HG03558 (cell line): ENCODE measurements at regions not wholly inside any gene's neighbourhood (a gene's known extent, or its start where the extent isn't known, plus 50 kb on each side); places are given as distances from the start of the nearest gene placed in this dataset.

Experiments used
- ATAC-seq: cut with Tn5 transposase; IDR thresholded peaks from one replicate; pipeline ENCODE4 v1.9.1; 2021; ENCODE audit warnings: moderate number of reproducible peaks; ENCODE audit not compliant: unreplicated experiment; ENCODE audit errors: extremely low read depth

DNA sequence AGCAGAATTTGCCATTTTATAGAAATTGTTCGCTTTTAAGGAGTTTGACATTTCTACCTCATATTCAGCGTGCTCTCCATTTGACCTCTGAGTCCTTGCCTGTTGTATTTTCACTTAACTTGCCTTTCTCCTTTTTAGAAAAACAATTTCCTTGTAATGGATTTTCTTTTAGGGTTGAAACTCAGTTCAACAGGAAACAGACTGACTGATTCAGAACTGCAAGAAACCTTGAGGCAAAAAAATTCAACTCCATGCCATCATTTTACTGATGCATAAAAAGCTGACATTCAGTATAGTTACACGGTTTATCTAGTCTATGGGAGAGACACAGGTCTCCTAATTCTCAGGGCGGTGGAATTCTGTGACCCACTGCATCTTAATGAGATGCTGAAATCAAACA, 59.8 kb downstream of the MRPS30 start:
- ATAC-seq, result no peak

DNA sequence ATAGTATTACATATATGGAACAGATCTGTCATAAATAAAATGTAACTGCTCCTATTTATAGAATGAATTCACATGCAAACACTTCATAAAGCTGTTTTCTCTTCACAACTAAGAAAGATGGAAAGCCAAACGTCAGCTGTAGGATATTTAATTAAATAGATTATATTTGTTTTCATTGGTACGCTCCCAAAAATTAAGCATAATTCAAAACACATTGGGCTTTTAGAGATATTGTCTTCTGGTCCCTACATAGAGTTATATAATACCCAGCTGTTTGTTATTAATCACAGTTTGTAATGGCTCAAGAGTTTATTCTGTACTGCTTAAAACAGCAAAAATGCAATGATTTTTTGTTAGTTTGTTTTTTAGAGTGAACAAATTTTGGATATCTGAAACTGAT, 61.2 kb downstream of the MRPS30 start:
- ATAC-seq, result no peak

DNA sequence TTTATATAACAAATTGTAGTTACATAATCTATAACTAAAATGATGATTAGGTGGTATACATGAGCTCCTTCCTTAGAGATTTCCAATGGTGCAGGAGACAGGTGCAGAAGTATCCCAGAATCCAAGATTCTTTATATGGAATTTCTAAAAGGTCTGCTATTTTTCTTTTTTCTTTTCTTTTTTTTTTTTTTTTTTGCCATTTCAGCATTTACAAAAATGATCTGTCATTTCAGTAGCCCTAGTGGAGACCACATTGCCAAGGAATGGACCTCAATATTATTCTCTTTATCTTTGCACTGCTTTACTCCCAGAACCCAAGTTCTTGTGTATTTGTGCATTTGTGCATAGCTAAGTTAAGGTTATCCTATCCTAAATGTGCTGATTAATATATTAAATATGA, 61.7 kb downstream of the MRPS30 start:
- ATAC-seq, result no peak

DNA sequence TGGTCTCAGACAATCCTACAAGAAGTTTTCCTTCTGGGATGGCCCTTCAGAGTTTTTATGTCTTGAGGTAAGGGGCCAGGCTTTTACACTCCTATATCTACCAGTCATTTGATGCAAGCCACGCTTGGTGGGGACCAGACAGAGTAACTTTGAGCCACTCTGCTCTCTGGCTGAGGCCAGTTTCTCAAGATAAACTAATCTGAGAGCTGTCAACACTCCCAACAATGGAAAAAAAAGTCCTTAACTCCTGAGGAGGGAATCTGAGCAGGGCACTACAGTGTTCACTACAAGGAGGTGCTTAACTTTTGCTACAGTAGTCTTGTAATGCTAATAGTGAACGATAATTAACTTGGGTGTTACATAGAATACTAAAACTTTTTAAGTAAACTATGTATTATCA, 62.7 kb downstream of the MRPS30 start:
- no peak for ATAC-seq

DNA sequence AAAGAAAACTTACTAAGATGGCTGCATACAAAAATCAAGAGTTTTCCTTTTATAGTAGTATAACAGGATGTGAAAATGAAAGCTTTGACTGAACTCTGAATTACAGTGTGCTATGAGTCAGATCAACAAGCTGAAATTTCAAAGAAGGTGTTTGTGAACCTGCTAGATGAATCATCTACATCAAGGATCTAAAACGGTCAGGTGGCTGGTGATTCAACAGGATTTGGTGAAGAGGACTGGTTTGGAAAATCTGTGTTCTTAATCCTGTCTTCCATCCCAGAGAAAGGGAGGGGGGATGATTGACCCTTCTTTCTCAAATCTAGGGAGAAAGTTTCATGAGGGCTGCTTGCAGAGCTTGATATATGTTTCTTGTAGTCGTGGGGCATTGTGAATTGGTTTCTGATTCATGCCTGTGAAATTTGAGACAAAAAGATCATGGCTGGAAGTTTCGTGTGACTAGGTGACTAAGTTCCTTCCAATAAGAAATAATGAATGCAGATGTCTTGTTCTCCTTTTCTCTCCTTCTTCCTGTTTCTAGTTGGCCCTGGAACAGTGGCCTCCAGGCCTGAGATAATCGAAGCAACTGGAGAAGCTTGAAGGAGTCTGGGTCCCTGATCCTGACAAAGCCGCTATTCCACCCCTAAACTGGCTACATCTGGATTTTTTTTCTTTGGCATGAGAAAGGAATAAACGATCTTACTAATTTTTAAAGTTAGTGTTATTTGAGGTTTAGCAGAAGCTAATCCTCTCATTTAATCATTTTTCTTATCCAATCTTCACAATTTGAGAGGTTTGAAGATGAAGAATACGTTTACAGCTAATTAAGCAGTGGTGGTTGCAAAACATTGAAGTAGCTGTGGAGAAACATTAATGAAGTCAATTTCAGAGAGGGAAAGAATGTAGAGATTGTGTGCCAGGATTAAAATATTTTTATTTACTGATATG, 67.2 kb downstream of the MRPS30 start:
- ATAC-seq, result peak; percentile 99

DNA sequence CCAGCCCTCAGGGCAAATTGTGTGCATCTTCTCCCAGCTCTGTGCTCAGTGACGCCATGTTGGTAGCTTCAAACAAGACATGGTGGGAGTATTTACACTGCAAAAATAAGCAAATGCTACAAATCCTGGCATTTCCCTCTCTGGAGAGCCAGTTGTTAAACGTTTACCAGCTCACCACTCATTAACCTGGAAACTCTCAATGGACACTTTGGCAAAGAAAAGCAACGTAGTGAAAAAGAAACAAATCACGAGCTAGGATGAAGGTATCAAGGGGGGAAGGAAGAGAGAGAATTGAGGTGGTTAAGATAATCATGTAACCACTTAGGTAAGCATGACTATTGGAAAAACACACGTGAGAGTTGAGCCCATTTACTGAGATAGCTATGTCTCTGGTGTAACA, 72.5 kb downstream of the MRPS30 start:
- ATAC-seq, result no peak

DNA sequence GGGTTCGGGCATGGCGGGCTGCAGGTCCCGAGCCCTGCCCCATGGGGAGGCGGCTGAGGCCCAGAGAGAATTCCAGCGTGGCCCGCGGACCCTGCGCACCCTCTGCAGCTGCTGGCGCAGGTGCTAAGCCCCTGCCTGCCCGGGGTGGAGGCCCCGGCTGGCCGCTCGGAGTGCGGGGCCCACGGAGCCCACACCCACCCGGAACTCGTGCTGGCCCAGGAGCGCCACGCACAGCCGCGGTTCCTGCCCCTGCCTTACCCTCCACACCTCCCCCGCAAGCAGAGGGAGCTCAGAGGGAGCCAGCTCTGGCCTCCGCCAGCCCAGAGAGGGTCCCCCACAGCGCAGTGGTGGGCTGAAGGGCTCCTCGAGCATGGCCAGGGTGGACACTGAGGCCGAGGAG, 75.3 kb downstream of the MRPS30 start:
- ATAC-seq, result no peak

DNA sequence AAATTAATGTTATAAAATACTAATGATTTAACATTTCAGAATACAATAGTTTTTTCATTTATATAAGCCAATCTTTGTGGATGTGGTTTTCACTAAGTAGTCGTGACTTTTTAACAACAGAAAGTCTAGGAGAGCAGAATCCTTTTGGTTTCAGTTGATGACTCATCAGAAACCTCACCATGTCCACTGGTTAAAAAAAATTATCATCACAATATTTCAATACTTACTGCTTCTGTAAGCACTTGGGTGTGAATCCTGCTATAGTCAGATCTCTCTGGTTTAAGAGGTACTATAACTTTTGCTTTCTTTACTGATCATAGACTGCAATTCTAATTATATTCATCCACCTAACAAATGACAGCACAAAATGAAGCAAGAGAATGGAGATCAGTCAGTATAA, 77.2 kb downstream of the MRPS30 start:
- ATAC-seq, result peak; percentile 90

DNA sequence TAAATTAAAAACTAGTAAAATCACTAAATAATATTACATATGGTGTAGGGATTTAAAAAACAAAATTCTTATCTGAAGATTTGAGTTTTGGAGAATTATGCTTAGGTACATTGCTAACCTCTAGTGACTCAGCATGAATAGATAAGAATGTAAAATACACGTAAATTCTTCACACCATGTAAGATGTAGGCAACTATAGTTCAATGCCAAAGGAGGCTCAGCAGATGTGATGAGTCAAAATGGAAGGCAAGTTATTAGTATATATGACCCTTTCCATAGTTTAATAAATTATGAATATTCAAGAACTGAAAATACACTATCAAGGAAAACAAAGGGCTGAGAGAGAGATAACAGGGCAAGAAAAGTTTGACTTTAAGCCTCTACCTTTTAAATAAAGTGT, 79.0 kb downstream of the MRPS30 start:
- peak; percentile 38 for ATAC-seq

DNA sequence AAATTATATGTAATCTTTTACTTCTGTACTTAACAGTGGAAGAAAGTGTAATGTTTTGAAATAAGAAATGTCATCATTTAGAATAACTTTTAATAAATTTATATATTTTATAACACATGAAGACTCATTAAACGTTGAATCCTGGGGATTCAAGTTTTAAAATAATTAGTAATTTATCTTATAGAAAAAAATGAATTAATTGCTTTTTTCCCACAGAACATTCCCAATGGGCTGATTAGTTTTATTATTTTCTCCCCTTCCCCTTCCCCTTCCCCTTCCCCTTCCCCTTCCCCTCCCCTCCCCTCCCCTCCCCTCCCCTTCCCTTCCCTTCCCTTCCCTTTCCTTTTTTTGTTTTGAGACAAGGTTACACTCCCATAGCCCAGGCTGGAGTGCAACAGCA, 79.7 kb downstream of the MRPS30 start:
- no peak for ATAC-seq

DNA sequence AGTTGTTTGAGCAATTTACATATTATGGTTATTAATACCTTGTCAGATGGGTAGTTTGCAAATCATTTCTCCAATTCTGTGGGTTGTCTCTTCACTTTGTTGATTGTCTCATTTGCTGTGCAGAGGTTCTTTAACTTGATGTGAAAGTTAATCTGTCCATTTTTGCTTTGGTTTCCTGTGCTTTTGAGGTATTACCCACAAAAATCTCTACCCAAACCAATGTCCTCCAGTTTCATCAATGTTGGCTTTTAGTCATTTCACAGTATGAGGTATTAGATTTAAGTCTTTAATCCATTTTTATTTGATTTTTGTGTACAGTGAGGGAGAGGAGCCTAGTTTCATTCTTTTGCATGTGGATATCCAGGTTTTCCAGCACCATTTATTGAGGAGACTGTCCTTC, 82.4 kb downstream of the MRPS30 start:
- no peak for ATAC-seq

DNA sequence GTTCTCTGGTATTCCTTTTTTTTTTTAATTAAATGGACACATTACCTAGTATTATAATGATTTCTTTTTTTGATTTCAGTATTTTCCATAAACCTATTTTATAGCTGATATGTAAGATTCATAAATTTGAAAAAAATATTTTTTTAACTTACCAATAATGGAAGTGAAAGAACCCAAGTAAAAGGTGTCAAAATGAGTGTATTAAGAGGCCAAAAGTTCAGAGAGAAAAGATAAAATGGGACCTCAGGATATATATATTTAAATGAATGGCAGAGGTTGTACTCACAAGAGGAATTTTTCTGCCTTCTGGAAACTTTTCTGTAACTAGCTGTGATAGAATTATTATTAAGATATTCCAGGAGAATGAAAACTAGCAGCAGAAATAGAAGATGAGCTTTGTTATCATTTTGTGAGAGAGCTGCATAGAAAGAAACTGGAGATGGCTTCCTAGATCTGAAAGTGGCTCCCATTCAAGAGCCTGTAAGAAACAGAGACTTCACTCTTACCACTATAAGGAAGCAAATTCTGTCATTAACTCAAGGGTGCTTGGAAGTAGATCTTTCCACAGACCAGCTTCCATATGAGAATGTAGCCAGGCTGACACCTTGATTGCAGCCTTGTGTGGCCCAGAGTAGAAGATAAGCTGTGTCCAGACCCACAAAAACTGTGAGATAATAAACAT, 91.7 kb downstream of the MRPS30 start:
- no peak for ATAC-seq

DNA sequence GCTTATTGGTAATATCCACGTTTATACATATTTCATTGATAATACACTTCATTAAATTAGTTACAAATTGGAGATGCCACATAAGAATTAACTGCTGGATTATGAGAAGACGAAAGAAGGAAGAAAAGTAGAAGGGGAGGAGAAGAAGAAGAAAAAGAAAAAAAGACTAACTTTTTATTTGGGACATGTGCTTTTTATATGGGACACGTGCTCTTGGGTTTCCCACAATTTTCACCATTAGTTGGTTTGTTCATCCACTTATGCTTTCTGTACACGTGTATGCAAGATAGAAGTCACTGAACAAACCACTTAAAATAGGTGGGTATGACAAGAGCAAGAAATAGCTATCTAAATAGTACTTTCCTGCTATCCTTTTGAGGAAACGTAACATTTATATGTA, 98.6 kb downstream of the MRPS30 start:
- ATAC-seq, result no peak

DNA sequence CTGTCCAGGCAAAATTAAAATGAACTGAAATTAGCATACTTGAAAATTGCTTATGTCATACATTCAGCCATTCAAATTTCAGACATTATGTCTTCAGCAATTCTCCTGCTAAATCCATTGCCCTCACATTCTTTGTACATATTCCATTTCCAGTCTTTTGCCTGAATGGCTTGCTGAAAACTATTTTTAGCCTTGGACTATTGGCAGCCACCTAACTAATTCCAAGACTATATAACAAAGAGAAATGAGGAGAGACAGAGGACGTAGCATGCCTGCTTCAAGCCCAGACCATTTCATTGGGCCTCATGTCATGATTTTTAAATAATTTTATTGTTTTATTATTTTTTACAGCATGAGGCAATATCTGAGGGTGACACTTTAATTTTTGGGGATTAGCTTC, 100.3 kb downstream of the MRPS30 start:
- ATAC-seq, result no peak

DNA sequence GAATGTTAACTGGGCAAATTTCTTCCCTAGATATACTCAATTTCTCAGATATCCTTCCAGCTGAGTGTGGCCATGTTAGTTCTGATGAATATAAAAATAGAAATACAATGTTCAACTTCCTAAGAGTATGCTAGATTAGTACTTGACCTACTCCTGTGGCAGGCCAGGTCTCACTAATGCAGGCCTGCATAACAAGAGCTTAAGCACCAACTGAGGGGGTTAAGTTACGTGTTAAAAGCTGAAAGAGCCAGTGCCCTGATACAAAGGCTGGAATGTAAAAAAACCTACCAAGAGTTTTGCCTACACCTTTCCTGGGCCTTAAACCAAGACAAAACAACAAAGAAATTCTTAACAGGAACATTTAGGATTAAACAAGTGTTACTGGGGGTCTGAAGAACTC, 102.8 kb downstream of the MRPS30 start:
- no peak for ATAC-seq

DNA sequence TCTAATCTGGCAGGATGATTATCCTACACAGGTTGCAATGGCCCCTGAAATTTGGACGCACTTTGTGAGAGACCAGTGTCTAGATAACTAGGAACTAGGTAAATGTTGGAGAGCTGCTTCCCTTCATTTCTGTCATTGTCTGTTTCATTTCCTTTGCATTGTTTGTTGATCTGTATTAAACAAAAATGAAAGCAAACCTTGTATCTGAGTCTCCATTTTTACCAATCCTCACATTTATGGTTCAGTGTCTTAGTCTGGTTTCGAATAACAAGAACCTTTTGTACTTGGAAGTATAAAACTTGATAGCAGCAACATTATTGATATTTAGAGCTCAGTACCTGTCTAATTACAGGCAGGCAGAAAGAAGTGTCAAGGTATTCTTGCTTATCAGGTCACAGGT, 105.5 kb downstream of the MRPS30 start:
- no peak for ATAC-seq

DNA sequence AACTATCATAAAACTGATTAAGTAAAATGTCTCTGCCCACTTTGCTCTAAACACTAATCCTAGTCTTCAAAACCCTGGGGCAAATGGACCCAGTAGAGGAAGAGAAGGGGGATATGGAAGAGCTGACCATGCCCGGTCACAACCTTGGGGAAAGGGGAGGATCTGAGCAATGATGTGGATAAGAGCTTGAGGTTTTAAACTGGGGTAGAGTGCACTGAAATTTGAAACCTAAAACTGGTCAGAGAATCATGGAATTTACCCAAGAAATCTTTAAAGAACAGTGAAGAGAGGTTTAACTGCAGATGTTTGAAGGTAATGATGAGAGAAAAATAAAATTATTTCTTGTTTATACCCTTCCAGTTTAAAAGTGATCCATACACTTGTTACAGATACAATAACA, 110.8 kb downstream of the MRPS30 start:
- ATAC-seq, result no peak

DNA sequence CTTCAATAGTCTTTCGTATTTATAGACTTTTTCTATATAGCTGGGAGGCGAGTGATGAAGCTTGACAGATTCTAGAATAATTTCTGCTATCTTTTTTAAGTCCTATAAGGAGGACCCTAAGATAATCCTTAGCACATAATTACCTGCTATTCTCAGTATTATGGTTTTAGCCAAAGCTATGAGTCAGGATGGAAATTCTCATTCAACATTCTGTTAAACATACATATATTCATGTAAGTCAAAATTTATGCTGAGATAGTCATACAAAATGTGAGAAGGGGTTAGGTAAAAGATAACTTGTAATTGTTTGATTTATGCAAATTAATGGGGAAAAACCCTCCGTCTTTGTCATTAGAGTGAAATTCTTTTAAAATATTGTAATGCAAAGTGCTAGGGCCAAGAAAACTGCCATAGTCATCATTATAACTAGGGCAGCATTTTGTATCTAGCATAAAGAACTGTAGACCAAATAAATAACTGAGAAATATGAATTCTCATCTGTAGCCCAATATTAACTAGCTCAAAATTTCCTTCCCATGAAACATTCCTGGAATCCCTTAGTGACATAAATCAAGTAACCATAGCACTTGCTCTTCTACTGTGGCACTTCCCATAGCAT, 118.5 kb downstream of the MRPS30 start:
- no peak for ATAC-seq

DNA sequence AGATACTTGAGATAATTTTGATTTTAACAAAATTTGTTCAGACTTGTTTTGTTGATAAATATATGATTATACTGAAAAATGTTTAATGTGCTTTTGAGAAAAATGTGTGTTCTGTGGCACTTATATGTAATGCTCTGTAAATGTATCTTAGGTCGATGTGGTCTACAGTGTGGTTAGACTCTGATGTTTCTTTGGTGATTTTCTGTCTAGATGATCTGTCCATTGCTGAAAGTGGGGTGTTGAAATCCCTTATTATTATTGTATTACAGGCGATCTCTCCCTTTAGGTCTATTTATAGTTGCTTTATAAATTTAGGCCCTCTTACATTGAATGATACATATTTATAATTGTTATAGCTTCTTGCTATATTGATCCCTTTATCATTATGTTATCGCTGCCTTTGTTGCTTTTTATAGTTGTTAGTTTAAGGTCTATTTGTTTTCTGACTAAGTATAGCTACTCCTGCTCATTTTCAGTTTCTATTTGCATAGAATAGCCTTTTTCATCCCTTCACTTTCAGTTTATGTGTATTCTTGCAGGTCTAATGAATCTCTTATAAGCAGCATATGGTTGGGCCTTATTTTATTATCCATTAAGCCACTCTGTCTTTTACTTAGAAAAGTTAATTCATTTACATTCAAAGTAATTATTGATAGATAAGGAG, 124.3 kb downstream of the MRPS30 start:
- ATAC-seq, result peak; percentile 98

DNA sequence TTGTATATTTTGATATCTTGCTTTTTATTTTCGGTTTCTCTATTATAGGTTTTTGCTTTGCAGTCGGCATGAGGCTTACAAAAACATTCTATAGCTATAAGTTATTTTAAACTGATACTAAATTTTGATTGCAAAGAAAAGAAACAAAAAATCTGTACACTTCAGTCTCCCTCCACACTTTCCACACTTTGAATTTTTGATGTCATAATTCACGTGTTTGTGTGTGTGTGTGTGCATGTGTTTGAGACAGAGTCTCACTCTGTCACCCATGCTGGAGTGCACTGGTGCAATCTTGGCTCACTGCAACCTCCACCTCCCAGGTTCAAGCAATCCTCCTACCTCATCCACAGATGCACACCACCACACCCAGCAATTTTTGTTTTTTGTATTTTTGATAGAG, 124.9 kb downstream of the MRPS30 start:
- no peak for ATAC-seq

DNA sequence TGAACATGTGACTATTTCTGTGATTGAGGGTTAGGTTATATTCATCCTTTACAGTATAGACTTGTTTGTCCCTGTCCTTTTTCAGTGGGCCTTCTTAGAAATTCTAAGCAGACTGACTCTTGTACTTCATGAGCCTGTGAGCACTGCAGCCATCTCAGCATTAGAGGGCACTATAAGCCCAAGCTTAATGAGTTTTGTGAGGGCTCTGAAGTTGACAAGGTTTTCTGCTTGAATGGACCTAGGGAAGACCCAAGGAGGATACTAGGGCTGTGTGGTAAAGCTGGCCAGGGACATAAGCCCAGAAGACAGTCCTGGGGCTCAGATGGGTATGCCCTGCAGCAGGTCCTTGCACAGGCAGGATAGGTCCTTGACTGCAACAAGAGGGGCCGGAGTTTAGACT, 126.5 kb downstream of the MRPS30 start:
- ATAC-seq, result no peak
